ENCODE measurements at regions not wholly inside any gene's neighbourhood (a gene's known extent, or its start where the extent isn't known, plus 50 kb on each side); places are given as distances from the start of the nearest gene placed in this dataset.

DNA sequence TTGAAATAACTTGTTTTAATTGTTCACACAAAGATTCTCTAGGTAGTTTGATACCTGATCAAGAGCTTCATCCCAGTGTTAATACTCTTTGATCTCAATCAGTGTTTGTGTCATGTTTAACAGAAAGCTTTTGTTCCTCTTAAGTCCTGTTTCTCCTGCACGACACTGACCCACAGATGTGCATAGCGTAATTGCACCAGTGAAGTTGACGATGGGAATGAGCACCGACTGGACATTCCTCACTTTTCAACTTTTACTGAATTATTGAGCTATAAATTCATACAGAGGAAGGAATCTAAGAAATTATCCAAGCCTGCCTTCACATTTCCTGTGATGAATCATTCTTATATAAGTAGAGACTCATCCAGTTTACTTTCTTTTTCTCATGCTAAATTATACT lies 878.7 kb upstream of the TENM3 start:
- H3K4me1 ChIP-seq (ENCODE audit: control insufficient read depth in 5 of 5, insufficient read depth in 5 of 5, low read length in 5 of 5): no peaks in the 10 kb centered on the region
- 72 to 82% methylated on average over 4 of the region's 4 CpGs for WGBS, 2 donors
- H3K9me3 ChIP-seq (ENCODE audit: control insufficient read depth in 4 of 4, insufficient read depth in 3 of 4, low read length in 3 of 4): no peaks in the 10 kb centered on the region
- no peak overlapping the region for H3K9ac ChIP-seq (ENCODE audit: insufficient read depth in 1 of 2, low read length in 2 of 2)
- H3K27me3 ChIP-seq (ENCODE audit: control insufficient read depth in 3 of 3, insufficient read depth in 3 of 3, low read length in 2 of 3): no peaks in the 10 kb centered on the region
- no peak overlapping the region for H3K4me3 ChIP-seq
- H3K27ac ChIP-seq (ENCODE audit: low read depth in 1 of 2, low read length in 1 of 2): no peak overlapping the region
- DNase-seq: no peak
- no peaks in the 10 kb centered on the region for H3K36me3 ChIP-seq (ENCODE audit: control insufficient read depth in 4 of 4, insufficient read depth in 4 of 4, low read length in 4 of 4)
- TF ChIP-seq, protein P1, sequence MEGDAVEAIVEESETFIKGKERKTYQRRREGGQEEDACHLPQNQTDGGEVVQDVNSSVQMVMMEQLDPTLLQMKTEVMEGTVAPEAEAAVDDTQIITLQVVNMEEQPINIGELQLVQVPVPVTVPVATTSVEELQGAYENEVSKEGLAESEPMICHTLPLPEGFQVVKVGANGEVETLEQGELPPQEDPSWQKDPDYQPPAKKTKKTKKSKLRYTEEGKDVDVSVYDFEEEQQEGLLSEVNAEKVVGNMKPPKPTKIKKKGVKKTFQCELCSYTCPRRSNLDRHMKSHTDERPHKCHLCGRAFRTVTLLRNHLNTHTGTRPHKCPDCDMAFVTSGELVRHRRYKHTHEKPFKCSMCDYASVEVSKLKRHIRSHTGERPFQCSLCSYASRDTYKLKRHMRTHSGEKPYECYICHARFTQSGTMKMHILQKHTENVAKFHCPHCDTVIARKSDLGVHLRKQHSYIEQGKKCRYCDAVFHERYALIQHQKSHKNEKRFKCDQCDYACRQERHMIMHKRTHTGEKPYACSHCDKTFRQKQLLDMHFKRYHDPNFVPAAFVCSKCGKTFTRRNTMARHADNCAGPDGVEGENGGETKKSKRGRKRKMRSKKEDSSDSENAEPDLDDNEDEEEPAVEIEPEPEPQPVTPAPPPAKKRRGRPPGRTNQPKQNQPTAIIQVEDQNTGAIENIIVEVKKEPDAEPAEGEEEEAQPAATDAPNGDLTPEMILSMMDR (IDR thresholded peaks at IDR 0.05; ENCODE audit: control extremely low read depth, extremely low read depth): no peak
- ATAC-seq (ENCODE audit: insufficient read depth, low FRiP score): no peak

GRCh38 chr4:181365671-181366070 lies 877.5 kb upstream of the TENM3 start:
- Histone ChIP-seq H3K36me3 (ENCODE audit: control insufficient read depth in 4 of 4, insufficient read depth in 4 of 4, low read length in 4 of 4) (no peaks in the 10 kb centered on the region), H3K9ac (ENCODE audit: insufficient read depth in 1 of 2, low read length in 2 of 2) (no peak overlapping the region), H3K4me1 (ENCODE audit: control insufficient read depth in 5 of 5, insufficient read depth in 5 of 5, low read length in 5 of 5) (no peaks in the 10 kb centered on the region), H3K9me3 (ENCODE audit: control insufficient read depth in 4 of 4, insufficient read depth in 3 of 4, low read length in 3 of 4) (no peaks in the 10 kb centered on the region), H3K4me3 (no peak overlapping the region), H3K27ac (ENCODE audit: low read depth in 1 of 2, low read length in 1 of 2) (no peak overlapping the region), H3K27me3 (ENCODE audit: control insufficient read depth in 3 of 3, insufficient read depth in 3 of 3, low read length in 2 of 3) (no peaks in the 10 kb centered on the region)
- TF ChIP-seq, protein P1 (IDR thresholded peaks at IDR 0.05; ENCODE audit: control extremely low read depth, extremely low read depth): no peak
- no peak for DNase-seq
- WGBS, 2 donors: 94 to 95% methylated on average over 18 of the region's 18 CpGs
- no peak for ATAC-seq (ENCODE audit: insufficient read depth, low FRiP score)

- Histone ChIP-seq H3K27ac (ENCODE audit: low read depth in 1 of 2, low read length in 1 of 2) (no peak overlapping the region), H3K4me3 (no peak overlapping the region), H3K4me1 (ENCODE audit: control insufficient read depth in 5 of 5, insufficient read depth in 5 of 5, low read length in 5 of 5) (no peaks in the 10 kb centered on the region), H3K27me3 (ENCODE audit: control insufficient read depth in 3 of 3, insufficient read depth in 3 of 3, low read length in 2 of 3) (no peaks in the 10 kb centered on the region), H3K36me3 (ENCODE audit: control insufficient read depth in 4 of 4, insufficient read depth in 4 of 4, low read length in 4 of 4) (no peaks in the 10 kb centered on the region), H3K9me3 (ENCODE audit: control insufficient read depth in 4 of 4, insufficient read depth in 3 of 4, low read length in 3 of 4) (peaks cover 0 to 2% (median 0%) of the 10 kb centered on the region in 4 donors), H3K9ac (ENCODE audit: insufficient read depth in 1 of 2, low read length in 2 of 2) (no peak overlapping the region)
- 65 to 71% methylated on average over 3 of the region's 3 CpGs for WGBS, 2 donors
- ATAC-seq (ENCODE audit: insufficient read depth, low FRiP score) (no peak), DNase-seq (no peak)
- TF ChIP-seq, protein P1 (IDR thresholded peaks at IDR 0.05; ENCODE audit: control extremely low read depth, extremely low read depth): no peak
Measured at GRCh38 chr4:181372014-181372413, 871.2 kb upstream of the TENM3 start.

DNA sequence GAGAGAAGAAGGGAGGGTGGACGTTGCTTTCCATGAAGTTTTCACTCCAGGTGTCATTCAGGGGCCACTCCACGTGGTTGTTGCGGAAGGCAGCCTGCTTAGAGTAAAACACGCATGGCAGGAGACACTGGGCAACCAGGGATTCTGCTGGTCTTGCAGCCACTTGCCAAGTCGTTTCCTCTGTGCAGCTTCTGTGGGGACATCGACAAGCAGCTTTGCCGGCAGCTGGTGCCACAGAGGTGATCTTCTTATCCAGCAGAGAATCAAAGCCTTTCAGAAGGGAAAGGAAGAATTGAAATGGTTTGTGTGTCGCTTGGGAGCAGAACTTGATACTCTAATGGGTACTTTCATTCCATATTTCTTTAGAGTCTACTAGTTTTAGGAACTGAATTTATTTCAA lies 867.1 kb upstream of the TENM3 start:
- no peaks in the 10 kb centered on the region for H3K36me3 ChIP-seq (ENCODE audit: control insufficient read depth in 4 of 4, insufficient read depth in 4 of 4, low read length in 4 of 4)
- H3K9ac ChIP-seq (ENCODE audit: insufficient read depth in 1 of 2, low read length in 2 of 2): no peak overlapping the region
- no peak for ATAC-seq (ENCODE audit: insufficient read depth, low FRiP score)
- no peak overlapping the region for H3K4me3 ChIP-seq
- no peak overlapping the region for H3K27ac ChIP-seq (ENCODE audit: low read depth in 1 of 2, low read length in 1 of 2)
- H3K4me1 ChIP-seq (ENCODE audit: control insufficient read depth in 5 of 5, insufficient read depth in 5 of 5, low read length in 5 of 5): no peaks in the 10 kb centered on the region
- 70 to 80% methylated on average over 8 of the region's 8 CpGs for WGBS, 2 donors
- H3K9me3 ChIP-seq (ENCODE audit: control insufficient read depth in 4 of 4, insufficient read depth in 3 of 4, low read length in 3 of 4): peaks cover 0 to 2% (median 0%) of the 10 kb centered on the region in 4 donors
- no peaks in the 10 kb centered on the region for H3K27me3 ChIP-seq (ENCODE audit: control insufficient read depth in 3 of 3, insufficient read depth in 3 of 3, low read length in 2 of 3)
- TF ChIP-seq, protein P1 (IDR thresholded peaks at IDR 0.05; ENCODE audit: control extremely low read depth, extremely low read depth): no peak
- no peak for DNase-seq
